ENCODE measurements at regions not wholly inside any gene's neighbourhood (a gene's known extent, or its start where the extent isn't known, plus 50 kb on each side); places are given as distances from the start of the nearest gene placed in this dataset.

GRCh38 chr9:1794547-1795270 lies 220.4 kb upstream of the SMARCA2 start:
- no peak for DNase-seq

GRCh38 chr9:1804128-1804865 lies 210.8 kb upstream of the SMARCA2 start:
- no peaks in the 10 kb centered on the region for H3K27me3 ChIP-seq (ENCODE audit: control insufficient read depth, insufficient read depth, low read length)
- H3K4me1 ChIP-seq (ENCODE audit: control insufficient read depth, insufficient read depth, low read length), result no peaks in the 10 kb centered on the region
- no peaks in the 10 kb centered on the region for H3K36me3 ChIP-seq (ENCODE audit: control insufficient read depth, insufficient read depth, low read length)
- no peak overlapping the region for H3K4me3 ChIP-seq (ENCODE audit: low read length)
- no peak overlapping the region for H3K27ac ChIP-seq (ENCODE audit: low read length)
- WGBS (ENCODE audit: insufficient coverage), result 80% methylated on average over 1 of the region's 4 CpGs
- DNase-seq, result no peak
- H3K9me3 ChIP-seq (replicated peaks; ENCODE audit: control insufficient read depth, low read depth, low read length), result no peaks in the 10 kb centered on the region

More at GRCh38 chr9:1794547-1795270, 220.4 kb upstream of the SMARCA2 start:
- Histone ChIP-seq H3K4me1 (ENCODE audit: control insufficient read depth, insufficient read depth, low read length) (no peaks in the 10 kb centered on the region), H3K4me3 (ENCODE audit: low read length) (no peak overlapping the region), H3K27me3 (ENCODE audit: control insufficient read depth, insufficient read depth, low read length) (no peaks in the 10 kb centered on the region), H3K9me3 (replicated peaks; ENCODE audit: control insufficient read depth, low read depth, low read length) (no peaks in the 10 kb centered on the region), H3K36me3 (ENCODE audit: control insufficient read depth, insufficient read depth, low read length) (no peaks in the 10 kb centered on the region), H3K27ac (ENCODE audit: low read length) (no peak overlapping the region)
- no CpG with 5 or more reads among the region's 5 CpGs for WGBS (ENCODE audit: insufficient coverage)

GRCh38 chr9:1829719-1830118 lies 185.4 kb upstream of the SMARCA2 start:
- H3K9me3 ChIP-seq (replicated peaks; ENCODE audit: control insufficient read depth, low read depth, low read length), result no peaks in the 10 kb centered on the region

GRCh38 chr9:1832960-1833359 lies 182.2 kb upstream of the SMARCA2 start:
- Histone ChIP-seq H3K4me1 (ENCODE audit: control insufficient read depth, insufficient read depth, low read length) (no peaks in the 10 kb centered on the region), H3K27ac (ENCODE audit: low read length) (no peak overlapping the region), H3K27me3 (ENCODE audit: control insufficient read depth, insufficient read depth, low read length) (no peaks in the 10 kb centered on the region), H3K9me3 (replicated peaks; ENCODE audit: control insufficient read depth, low read depth, low read length) (no peaks in the 10 kb centered on the region), H3K36me3 (ENCODE audit: control insufficient read depth, insufficient read depth, low read length) (no peaks in the 10 kb centered on the region), H3K4me3 (ENCODE audit: low read length) (no peak overlapping the region)
- DNase-seq, result no peak
- 68% methylated on average over 8 of the region's 8 CpGs for WGBS (ENCODE audit: insufficient coverage)

More at GRCh38 chr9:1829719-1830118, 185.4 kb upstream of the SMARCA2 start:
- Histone ChIP-seq H3K27me3 (ENCODE audit: control insufficient read depth, insufficient read depth, low read length) (no peaks in the 10 kb centered on the region), H3K36me3 (ENCODE audit: control insufficient read depth, insufficient read depth, low read length) (no peaks in the 10 kb centered on the region), H3K4me1 (ENCODE audit: control insufficient read depth, insufficient read depth, low read length) (no peaks in the 10 kb centered on the region), H3K4me3 (ENCODE audit: low read length) (no peak overlapping the region), H3K27ac (ENCODE audit: low read length) (no peak overlapping the region)
- 92% methylated on average over 3 of the region's 3 CpGs for WGBS (ENCODE audit: insufficient coverage)
- DNase-seq, result no peak

- Histone ChIP-seq H3K9me3 (replicated peaks; ENCODE audit: control insufficient read depth, low read depth, low read length) (no peaks in the 10 kb centered on the region), H3K36me3 (ENCODE audit: control insufficient read depth, insufficient read depth, low read length) (no peaks in the 10 kb centered on the region), H3K27ac (ENCODE audit: low read length) (no peak overlapping the region), H3K27me3 (ENCODE audit: control insufficient read depth, insufficient read depth, low read length) (no peaks in the 10 kb centered on the region), H3K4me1 (ENCODE audit: control insufficient read depth, insufficient read depth, low read length) (no peaks in the 10 kb centered on the region), H3K4me3 (ENCODE audit: low read length) (no peak overlapping the region)
- WGBS (ENCODE audit: insufficient coverage), result 60% methylated on average over 3 of the region's 6 CpGs
- DNase-seq, result peak; percentile 67
These were observed 177.6 kb upstream of the SMARCA2 start for GRCh38 chr9:1837453-1838084.

- no peak for DNase-seq
- 32% methylated on average over 3 of the region's 6 CpGs for WGBS (ENCODE audit: insufficient coverage)
- Histone ChIP-seq H3K27me3 (ENCODE audit: control insufficient read depth, insufficient read depth, low read length) (no peaks in the 10 kb centered on the region), H3K4me3 (ENCODE audit: low read length) (no peak overlapping the region), H3K9me3 (replicated peaks; ENCODE audit: control insufficient read depth, low read depth, low read length) (no peaks in the 10 kb centered on the region), H3K36me3 (ENCODE audit: control insufficient read depth, insufficient read depth, low read length) (no peaks in the 10 kb centered on the region), H3K4me1 (ENCODE audit: control insufficient read depth, insufficient read depth, low read length) (no peaks in the 10 kb centered on the region), H3K27ac (ENCODE audit: low read length) (no peak overlapping the region)
These were observed 175.2 kb upstream of the SMARCA2 start for GRCh38 chr9:1839909-1840308.

GRCh38 chr9:1845425-1845824 lies 169.7 kb upstream of the SMARCA2 start:
- Histone ChIP-seq H3K4me1 (ENCODE audit: control insufficient read depth, insufficient read depth, low read length) (no peaks in the 10 kb centered on the region), H3K36me3 (ENCODE audit: control insufficient read depth, insufficient read depth, low read length) (no peaks in the 10 kb centered on the region), H3K27me3 (ENCODE audit: control insufficient read depth, insufficient read depth, low read length) (no peaks in the 10 kb centered on the region), H3K4me3 (ENCODE audit: low read length) (no peak overlapping the region), H3K27ac (ENCODE audit: low read length) (no peak overlapping the region), H3K9me3 (replicated peaks; ENCODE audit: control insufficient read depth, low read depth, low read length) (no peaks in the 10 kb centered on the region)
- DNase-seq, result no peak
- WGBS (ENCODE audit: insufficient coverage), result 75% methylated on average over 2 of the region's 2 CpGs

- Histone ChIP-seq H3K4me3 (ENCODE audit: low read length) (no peak overlapping the region), H3K4me1 (ENCODE audit: control insufficient read depth, insufficient read depth, low read length) (no peaks in the 10 kb centered on the region), H3K27ac (ENCODE audit: low read length) (no peak overlapping the region), H3K27me3 (ENCODE audit: control insufficient read depth, insufficient read depth, low read length) (no peaks in the 10 kb centered on the region), H3K9me3 (replicated peaks; ENCODE audit: control insufficient read depth, low read depth, low read length) (peaks cover 2% of the 10 kb centered on the region), H3K36me3 (ENCODE audit: control insufficient read depth, insufficient read depth, low read length) (no peaks in the 10 kb centered on the region)
- DNase-seq, result peak; percentile 32
- WGBS (ENCODE audit: insufficient coverage), result 100% methylated on average over 1 of the region's 3 CpGs
These were observed 159.4 kb upstream of the SMARCA2 start for GRCh38 chr9:1855726-1856125.

- Histone ChIP-seq H3K4me1 (ENCODE audit: control insufficient read depth, insufficient read depth, low read length) (no peaks in the 10 kb centered on the region), H3K27ac (ENCODE audit: low read length) (no peak overlapping the region), H3K36me3 (ENCODE audit: control insufficient read depth, insufficient read depth, low read length) (no peaks in the 10 kb centered on the region), H3K4me3 (ENCODE audit: low read length) (no peak overlapping the region), H3K9me3 (replicated peaks; ENCODE audit: control insufficient read depth, low read depth, low read length) (peaks cover 2% of the 10 kb centered on the region), H3K27me3 (ENCODE audit: control insufficient read depth, insufficient read depth, low read length) (no peaks in the 10 kb centered on the region)
- DNase-seq, result no peak
- WGBS (ENCODE audit: insufficient coverage), result 85% methylated on average over 3 of the region's 3 CpGs
These were observed 157.3 kb upstream of the SMARCA2 start for GRCh38 chr9:1857808-1858207.

GRCh38 chr9:1869843-1870242 lies 145.3 kb upstream of the SMARCA2 start:
- no peaks in the 10 kb centered on the region for H3K36me3 ChIP-seq (ENCODE audit: control insufficient read depth, insufficient read depth, low read length)
- DNase-seq, result peak; percentile 11
- 44% methylated on average over 3 of the region's 6 CpGs for WGBS (ENCODE audit: insufficient coverage)
- H3K27ac ChIP-seq (ENCODE audit: low read length), result no peak overlapping the region
- H3K4me1 ChIP-seq (ENCODE audit: control insufficient read depth, insufficient read depth, low read length), result no peaks in the 10 kb centered on the region
- no peak overlapping the region for H3K4me3 ChIP-seq (ENCODE audit: low read length)
- H3K9me3 ChIP-seq (replicated peaks; ENCODE audit: control insufficient read depth, low read depth, low read length), result no peaks in the 10 kb centered on the region
- H3K27me3 ChIP-seq (ENCODE audit: control insufficient read depth, insufficient read depth, low read length), result no peaks in the 10 kb centered on the region
